Mesendoderm (in vitro differentiated cells): ENCODE measurements at regions not wholly inside any gene's neighbourhood (a gene's known extent, or its start where the extent isn't known, plus 50 kb on each side); places are given as distances from the start of the nearest gene placed in this dataset.
"Not testable (repeated sequence)": the region's sequence is repeated elsewhere in the genome, so short reads cannot be mapped to it uniquely, and the experiment has no call there.

ENCODE experiments used
- DNase-seq: peaks from one replicate; pipeline ENCODE4 v3.0.0; 2013
- H2AK5ac ChIP-seq: 2 replicates; pipeline ENCODE4 v1.6.1; 2013; ENCODE audit warnings: low read length, inconsistent platforms
- H2BK120ac ChIP-seq: 2 replicates; pipeline ENCODE4 v1.6.1; 2013; ENCODE audit warnings: low read depth, mild to moderate bottlenecking, low read length, moderate library complexity, mixed read lengths
- H2BK15ac ChIP-seq: replicated peaks from 2 replicates; pipeline ENCODE4 v1.6.1; 2013; ENCODE audit warnings: low read depth, mild to moderate bottlenecking, moderate library complexity
- H2BK5ac ChIP-seq: 2 replicates; pipeline ENCODE4 v1.6.1; 2013; ENCODE audit warnings: low read length, inconsistent platforms
- H3K18ac ChIP-seq: 2 replicates; pipeline ENCODE4 v1.6.1; 2013; ENCODE audit warnings: mild to moderate bottlenecking, low read length, mixed read lengths
- H3K23ac ChIP-seq: one replicate; pipeline ENCODE4 v1.6.1; 2013; ENCODE audit warnings: low read length
- H3K27ac ChIP-seq: 2 replicates; pipeline ENCODE4 v1.5.1; 2013; ENCODE audit warnings: low read depth, mild to moderate bottlenecking, inconsistent platforms, low read length, moderate library complexity
- H3K27me3 ChIP-seq: 2 replicates; pipeline ENCODE4 v1.6.1; 2013; ENCODE audit warnings: low read length, control low read depth, mild to moderate bottlenecking, inconsistent platforms; ENCODE audit not compliant: insufficient read depth, poor library complexity
- H3K36me3 ChIP-seq: 2 replicates; pipeline ENCODE4 v1.6.1; 2013; ENCODE audit warnings: low read length, inconsistent platforms; ENCODE audit not compliant: control insufficient read depth, insufficient read depth
- H3K4ac ChIP-seq: one replicate; pipeline ENCODE4 v1.6.1; 2013; ENCODE audit warnings: low read depth, mild to moderate bottlenecking, low read length, moderate library complexity
- H3K4me1 ChIP-seq: 2 replicates; pipeline ENCODE4 v1.6.1; 2013; ENCODE audit warnings: low read depth, low read length, inconsistent platforms; ENCODE audit not compliant: control insufficient read depth
- H3K4me2 ChIP-seq: 2 replicates; pipeline ENCODE4 v1.6.1; 2013; ENCODE audit warnings: low read length
- H3K4me3 ChIP-seq: 2 replicates; pipeline ENCODE4 v1.5.1; 2013; ENCODE audit warnings: mild to moderate bottlenecking, low read length
- H3K56ac ChIP-seq: one replicate; pipeline ENCODE4 v1.6.1; 2013; ENCODE audit warnings: low read length
- H3K79me1 ChIP-seq: 2 replicates; pipeline ENCODE4 v1.6.1; 2013; ENCODE audit warnings: low read length, inconsistent platforms
- H3K79me2 ChIP-seq: 2 replicates; pipeline ENCODE4 v1.6.1; 2013; ENCODE audit warnings: mild to moderate bottlenecking, low read length; ENCODE audit not compliant: control insufficient read depth, insufficient read depth
- H3K9ac ChIP-seq: 2 replicates; pipeline ENCODE4 v1.6.1; 2013; ENCODE audit warnings: low read length, inconsistent platforms
- H4K5ac ChIP-seq: one replicate; pipeline ENCODE4 v1.6.1; 2013; ENCODE audit warnings: low read length
- H4K8ac ChIP-seq: one replicate; pipeline ENCODE4 v1.6.1; 2013; ENCODE audit warnings: low read depth, mild to moderate bottlenecking, control low read depth, low read length, moderate library complexity
- WGBS: extraction: QIAGEN DNeasy Blood & Tissue Kit; methylation state at CpG from one replicate; pipeline ENCODE4 v1.1.7; 2013; ENCODE audit warnings: low lambda C conversion rate, missing lambda C conversion rate; ENCODE audit not compliant: insufficient coverage; ENCODE audit errors: extremely low coverage; 5-methylcytosine and 5-hydroxymethylcytosine counted together

DNA sequence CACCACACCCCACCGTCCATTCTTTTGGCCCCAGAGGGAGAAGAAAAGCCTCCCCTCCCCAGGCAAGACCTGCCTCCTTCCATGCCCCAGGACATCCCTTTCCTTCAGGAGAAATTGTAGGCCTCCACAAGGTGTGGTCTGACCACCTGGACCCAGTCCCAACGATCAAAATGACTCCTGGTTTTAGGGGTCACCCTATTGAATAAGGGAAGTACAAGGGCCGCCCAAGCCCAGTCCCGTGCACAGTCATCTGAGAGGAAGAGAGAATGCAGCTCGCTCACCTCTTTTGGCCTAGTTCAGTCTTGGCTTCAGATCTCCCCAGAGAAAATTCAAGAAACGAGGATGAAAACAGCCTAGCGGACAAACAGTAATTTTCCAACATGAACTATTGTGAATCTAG, 249.1 kb downstream of the UACA start:
- no CpG with 5 or more reads among the region's 7 CpGs for WGBS

DNA sequence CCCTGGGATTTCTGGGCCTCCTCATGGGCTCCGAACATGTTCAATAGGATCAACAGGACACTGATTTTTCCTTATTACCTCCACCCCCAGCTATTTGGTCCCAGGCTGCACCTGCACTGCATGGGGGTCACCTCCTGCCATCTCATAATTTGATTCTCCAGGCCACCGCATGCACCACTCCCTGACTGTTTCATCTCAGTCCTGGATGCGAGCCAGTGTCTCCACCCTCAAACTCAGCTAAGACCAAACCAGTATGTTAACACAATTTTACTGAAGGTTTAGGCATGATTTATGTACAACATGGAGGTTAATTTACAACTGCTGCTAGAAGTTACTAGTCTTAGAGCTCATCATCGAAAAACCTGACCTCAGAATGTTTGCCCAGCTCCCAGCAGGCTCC, 249.5 kb downstream of the UACA start:
- Histone ChIP-seq H4K5ac (no peak overlapping the region), H2BK5ac (no peak overlapping the region), H4K8ac (no peak overlapping the region), H3K4ac (no peak overlapping the region), H3K27me3 (no peaks in the 10 kb centered on the region), H3K56ac (no peak overlapping the region), H3K79me2 (no peaks in the 10 kb centered on the region), H3K4me2 (no peak overlapping the region), H3K4me1 (no peaks in the 10 kb centered on the region), H3K9ac (no peak overlapping the region), H3K18ac (no peak overlapping the region), H3K36me3 (no peaks in the 10 kb centered on the region), H3K79me1 (no peaks in the 10 kb centered on the region), H2AK5ac (no peak overlapping the region), H2BK15ac (no peak overlapping the region), H3K4me3 (no peak overlapping the region), H3K23ac (no peak overlapping the region), H3K27ac (no peak overlapping the region), H2BK120ac (no peak overlapping the region)
- no peak for DNase-seq
- WGBS = no CpG with 5 or more reads among the region's 4 CpGs

More for the DNA sequence above, 249.1 kb downstream of the UACA start:
- Histone ChIP-seq H3K4me3 (no peak overlapping the region), H2BK5ac (no peak overlapping the region), H3K79me1 (no peaks in the 10 kb centered on the region), H3K36me3 (no peaks in the 10 kb centered on the region), H2BK120ac (no peak overlapping the region), H3K27ac (no peak overlapping the region), H3K4me1 (no peaks in the 10 kb centered on the region), H2BK15ac (no peak overlapping the region), H3K27me3 (no peaks in the 10 kb centered on the region), H2AK5ac (no peak overlapping the region), H3K23ac (no peak overlapping the region), H3K9ac (no peak overlapping the region), H4K5ac (no peak overlapping the region), H4K8ac (no peak overlapping the region), H3K4ac (no peak overlapping the region), H3K79me2 (no peaks in the 10 kb centered on the region), H3K4me2 (no peak overlapping the region), H3K56ac (no peak overlapping the region), H3K18ac (no peak overlapping the region)
- DNase-seq = no peak

DNA sequence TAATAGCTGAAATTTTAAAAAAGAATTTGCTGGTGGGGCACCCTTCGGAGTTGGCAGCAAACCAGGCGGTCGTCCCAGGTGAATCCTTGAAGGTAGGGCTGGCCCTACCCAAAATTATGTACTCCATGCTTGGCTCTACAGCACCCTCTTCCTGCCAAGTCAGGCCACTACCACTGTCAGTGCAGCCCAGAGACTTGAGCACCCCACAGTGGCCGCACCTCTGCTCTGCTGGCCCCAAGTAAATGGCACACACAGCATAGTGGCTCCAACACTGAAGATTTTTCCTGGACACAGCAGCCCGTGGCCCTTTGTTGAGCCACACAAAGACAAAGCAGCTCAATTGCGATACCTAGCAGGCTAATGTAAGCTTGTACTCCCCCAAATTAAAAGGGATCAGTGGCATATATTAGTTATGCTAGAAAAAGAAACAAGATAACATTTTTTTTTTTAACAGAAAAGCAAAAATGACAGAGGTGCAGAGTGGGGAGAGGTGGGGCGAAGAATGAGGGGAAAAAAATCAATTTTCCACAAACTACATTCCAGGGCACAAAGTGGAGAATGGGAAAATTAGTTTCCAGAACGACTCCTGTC, 250.5 kb downstream of the UACA start:
- H3K27ac ChIP-seq = no peak overlapping the region
- no peak overlapping the region for H3K4ac ChIP-seq
- no peak overlapping the region for H3K56ac ChIP-seq
- H2BK120ac ChIP-seq = no peak overlapping the region
- DNase-seq = peak; percentile 88
- no peak overlapping the region for H4K5ac ChIP-seq
- no peak overlapping the region for H2BK15ac ChIP-seq
- no peaks in the 10 kb centered on the region for H3K79me2 ChIP-seq
- no peak overlapping the region for H4K8ac ChIP-seq
- no peaks in the 10 kb centered on the region for H3K27me3 ChIP-seq
- no peak overlapping the region for H3K23ac ChIP-seq
- H2AK5ac ChIP-seq = no peak overlapping the region
- H3K4me2 ChIP-seq = no peak overlapping the region
- no peak overlapping the region for H3K4me3 ChIP-seq
- no peaks in the 10 kb centered on the region for H3K79me1 ChIP-seq
- no peak overlapping the region for H3K18ac ChIP-seq
- WGBS = no CpG with 5 or more reads among the region's 8 CpGs
- peaks cover 2% of the 10 kb centered on the region for H3K4me1 ChIP-seq
- no peak overlapping the region for H3K9ac ChIP-seq
- no peaks in the 10 kb centered on the region for H3K36me3 ChIP-seq
- H2BK5ac ChIP-seq = no peak overlapping the region

DNA sequence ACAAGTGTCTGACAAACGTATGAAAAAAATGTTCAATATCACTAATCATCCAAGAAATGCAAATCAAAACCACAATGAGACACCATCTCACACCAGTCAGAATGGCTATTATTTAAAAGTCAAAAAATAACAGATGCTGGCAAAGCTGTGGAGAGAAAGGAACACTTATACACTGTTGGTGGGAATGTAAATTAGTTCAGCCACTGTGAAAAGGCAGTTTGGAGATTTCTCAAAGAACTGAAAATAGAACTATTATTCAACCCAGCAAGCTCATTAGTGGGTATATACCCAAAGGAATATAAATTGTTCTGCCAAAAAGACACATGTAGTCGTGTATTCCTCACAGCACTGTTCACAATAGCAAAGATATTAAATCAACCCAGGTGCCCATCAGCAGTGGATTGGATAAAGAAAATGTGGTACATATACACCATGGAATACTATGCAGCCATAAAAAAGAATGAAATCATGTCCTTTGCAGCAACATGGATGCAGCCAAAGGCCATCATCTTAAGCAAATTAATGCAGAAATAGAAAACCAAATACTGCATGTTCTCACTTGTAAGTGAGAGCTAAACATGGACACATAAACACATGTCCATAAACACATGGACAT, 251.3 kb downstream of the UACA start:
- DNase-seq, H4K8ac ChIP-seq, H3K27me3 ChIP-seq, H2BK120ac ChIP-seq, H3K4ac ChIP-seq, H4K5ac ChIP-seq, H3K56ac ChIP-seq, H3K4me2 ChIP-seq, H3K4me3 ChIP-seq, H3K18ac ChIP-seq, H3K36me3 ChIP-seq, H2BK15ac ChIP-seq, H3K9ac ChIP-seq, H3K79me2 ChIP-seq, H3K27ac ChIP-seq, H3K4me1 ChIP-seq, H3K79me1 ChIP-seq, H3K23ac ChIP-seq, H2AK5ac ChIP-seq, H2BK5ac ChIP-seq: not testable (repeated sequence)
- no CpG with 5 or more reads among the region's 2 CpGs for whole genome bisulfite sequencing

DNA sequence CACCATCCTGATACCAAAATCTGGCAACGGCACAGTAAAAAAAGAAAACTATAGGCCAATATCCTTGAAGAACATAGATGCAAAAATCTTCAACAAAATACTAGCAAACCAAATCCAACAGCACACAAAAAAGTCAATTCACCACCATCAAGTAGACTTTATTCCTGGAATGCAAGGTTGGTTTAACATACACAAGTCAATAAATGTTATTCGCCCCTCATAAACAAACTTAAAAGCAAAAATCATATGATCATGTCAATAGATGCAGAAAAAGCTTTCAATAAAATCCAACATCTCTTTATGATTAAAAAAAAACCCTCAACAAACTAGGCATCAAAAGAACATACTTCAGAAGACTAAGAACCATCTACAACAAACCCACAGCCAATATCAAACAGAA, 252.9 kb downstream of the UACA start:
- Histone ChIP-seq H2BK5ac (no peak overlapping the region), H3K79me2 (no peaks in the 10 kb centered on the region), H4K8ac (no peak overlapping the region), H3K4me3 (no peak overlapping the region), H3K18ac (no peak overlapping the region), H3K27me3 (no peaks in the 10 kb centered on the region), H3K27ac (no peak overlapping the region), H3K79me1 (no peaks in the 10 kb centered on the region), H2BK120ac (no peak overlapping the region), H2BK15ac (no peak overlapping the region), H3K56ac (no peak overlapping the region), H3K23ac (no peak overlapping the region), H3K9ac (no peak overlapping the region), H4K5ac (no peak overlapping the region), H3K4me2 (no peak overlapping the region), H3K4me1 (peaks cover 14% of the 10 kb centered on the region), H3K36me3 (no peaks in the 10 kb centered on the region), H2AK5ac (no peak overlapping the region), H3K4ac (no peak overlapping the region)
- no CpG with 5 or more reads among the region's 2 CpGs for WGBS
- no peak for DNase-seq

DNA sequence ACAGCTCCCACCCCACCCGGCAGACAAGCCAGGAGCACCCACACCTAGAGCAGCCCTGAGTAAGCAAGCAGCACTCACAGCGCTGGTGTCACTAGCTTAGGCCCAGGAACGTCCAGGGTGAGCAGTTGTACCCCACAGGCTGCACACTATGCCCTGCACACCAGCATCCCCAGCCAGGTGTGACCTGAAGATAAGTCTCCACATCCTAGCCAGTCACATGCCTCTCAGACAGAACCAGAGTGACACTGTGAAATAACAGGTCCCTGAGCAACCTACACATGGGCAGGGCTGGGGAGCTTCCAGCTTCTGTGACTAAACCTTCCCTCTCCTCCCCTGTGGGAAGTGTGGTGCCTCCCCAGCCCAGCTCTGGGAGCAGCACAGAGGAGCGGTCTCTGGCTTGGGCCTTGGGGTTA, 253.6 kb downstream of the UACA start:
- H3K9ac ChIP-seq = no peak overlapping the region

More for the DNA sequence above, 253.6 kb downstream of the UACA start:
- Histone ChIP-seq H3K4me3 (no peak overlapping the region), H3K36me3 (no peaks in the 10 kb centered on the region), H2BK5ac (no peak overlapping the region), H3K27ac (no peak overlapping the region), H3K23ac (no peak overlapping the region), H3K27me3 (no peaks in the 10 kb centered on the region), H3K79me2 (no peaks in the 10 kb centered on the region), H3K79me1 (no peaks in the 10 kb centered on the region), H3K4me1 (peaks cover 21% of the 10 kb centered on the region), H2AK5ac (no peak overlapping the region), H4K5ac (no peak overlapping the region), H3K4ac (no peak overlapping the region), H3K56ac (no peak overlapping the region), H3K4me2 (no peak overlapping the region), H2BK15ac (no peak overlapping the region), H4K8ac (no peak overlapping the region), H2BK120ac (no peak overlapping the region), H3K18ac (no peak overlapping the region)
- WGBS = no CpG with 5 or more reads among the region's 4 CpGs
- DNase-seq = no peak
